ENCODE measurements at regions not wholly inside any gene's neighbourhood (a gene's known extent, or its start where the extent isn't known, plus 50 kb on each side); places are given as distances from the start of the nearest gene placed in this dataset.
"Not testable (repeated sequence)": the region's sequence is repeated elsewhere in the genome, so short reads cannot be mapped to it uniquely, and the experiment has no call there.

GRCh38 chr5:1667648-1668140 lies 131.9 kb downstream of the MRPL36 start:
- no peak for DNase-seq (ENCODE audit: low read depth in 3 of 3)

GRCh38 chr5:1666812-1667588 lies 132.6 kb downstream of the MRPL36 start:
- DNase-seq (ENCODE audit: low read depth in 3 of 3) = peak in 1 of 3 donors; percentile 44

- no peak for DNase-seq (ENCODE audit: low read depth in 3 of 3)
Measured at GRCh38 chr5:1666221-1666620, 133.4 kb downstream of the MRPL36 start.

GRCh38 chr5:1665803-1666202 lies 133.8 kb downstream of the MRPL36 start:
- no peak for DNase-seq (ENCODE audit: low read depth in 3 of 3)

GRCh38 chr5:1665231-1665630 lies 134.4 kb downstream of the MRPL36 start:
- DNase-seq (ENCODE audit: low read depth in 3 of 3) = no peak

GRCh38 chr5:1663186-1663585 lies 136.5 kb downstream of the MRPL36 start:
- DNase-seq (ENCODE audit: low read depth in 3 of 3) = no peak

- no peak for DNase-seq (ENCODE audit: low read depth in 3 of 3)
Measured at GRCh38 chr5:1662559-1663085, 137.0 kb downstream of the MRPL36 start.

- DNase-seq (ENCODE audit: low read depth in 3 of 3) = no peak
Measured at GRCh38 chr5:1661831-1662558, 137.6 kb downstream of the MRPL36 start.

GRCh38 chr5:1661311-1661710 lies 137.6 kb upstream of the LPCAT1 start:
- no peak for DNase-seq (ENCODE audit: low read depth in 3 of 3)

GRCh38 chr5:1660511-1660910 lies 136.8 kb upstream of the LPCAT1 start:
- DNase-seq (ENCODE audit: low read depth in 3 of 3) = no peak

- no peak for DNase-seq (ENCODE audit: low read depth in 3 of 3)
Measured at GRCh38 chr5:1660001-1660400, 136.2 kb upstream of the LPCAT1 start.

GRCh38 chr5:1659100-1659981 lies 135.6 kb upstream of the LPCAT1 start:
- no peak for DNase-seq (ENCODE audit: low read depth in 3 of 3)

GRCh38 chr5:1658665-1659064 lies 134.9 kb upstream of the LPCAT1 start:
- no peak for DNase-seq (ENCODE audit: low read depth in 3 of 3)

GRCh38 chr5:1657161-1657741 lies 133.5 kb upstream of the LPCAT1 start:
- DNase-seq (ENCODE audit: low read depth in 3 of 3) = no peak

- DNase-seq (ENCODE audit: low read depth in 3 of 3) = no peak
Measured at GRCh38 chr5:1656271-1656975, 132.7 kb upstream of the LPCAT1 start.

GRCh38 chr5:1655496-1656270 lies 131.9 kb upstream of the LPCAT1 start:
- DNase-seq (ENCODE audit: low read depth in 3 of 3) = no peak

- DNase-seq (ENCODE audit: low read depth in 3 of 3) = no peak
Measured at GRCh38 chr5:1654786-1655495, 131.2 kb upstream of the LPCAT1 start.

GRCh38 chr5:1653698-1654651 lies 130.2 kb upstream of the LPCAT1 start:
- not testable (repeated sequence) for DNase-seq (ENCODE audit: low read depth in 3 of 3)

Measured in stimulated activated CD4-positive, alpha-beta T cell treated with anti-CD3 and anti-CD28 coated beads, TNF-alpha, amount 100 ng/mL, for 48 hours (primary cell).